ENCODE measurements at regions not wholly inside any gene's neighbourhood (a gene's known extent, or its start where the extent isn't known, plus 50 kb on each side); places are given as distances from the start of the nearest gene placed in this dataset.
"Not testable (repeated sequence)": the region's sequence is repeated elsewhere in the genome, so short reads cannot be mapped to it uniquely, and the experiment has no call there.

- H3K4me3 ChIP-seq (ENCODE audit: low read depth, low read length) = no peak overlapping the region
- peak; percentile 70 for TF ChIP-seq CTCF (IDR thresholded peaks at IDR 0.05; ENCODE audit: borderline replicate concordance, insufficient read depth, low read depth, low read length)
Observed at GRCh38 chr7:80018941-80019808, 115.5 kb upstream of the GNAI1 start.

DNA sequence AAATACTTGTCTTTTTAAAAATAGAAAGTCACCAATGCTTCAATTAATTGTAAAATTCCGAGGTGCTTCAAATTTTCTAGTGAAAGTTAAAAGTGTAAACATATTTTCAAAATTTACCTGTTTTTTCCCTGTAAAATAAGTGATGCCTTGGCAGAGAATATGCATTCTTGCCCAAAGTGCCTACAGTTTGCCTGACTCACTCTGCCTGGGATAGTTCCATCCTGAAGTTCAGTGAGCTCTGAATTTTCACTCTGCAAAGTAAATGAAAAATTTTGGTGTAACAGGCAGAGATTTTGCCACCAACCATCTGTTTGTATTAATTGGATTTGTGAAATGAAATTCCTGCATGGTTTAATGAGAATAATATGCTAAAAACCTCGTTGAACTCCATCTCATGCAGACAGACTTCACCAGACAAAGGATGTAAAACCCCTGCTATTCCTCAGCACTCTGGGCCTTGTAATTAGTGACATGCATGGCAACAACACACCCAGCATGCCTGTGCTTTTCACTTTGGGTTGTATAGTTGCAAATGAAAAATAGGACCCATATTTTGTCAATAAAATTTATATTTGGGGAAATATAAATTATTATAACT, 117.4 kb upstream of the GNAI1 start:
- no peak overlapping the region for H3K4me3 ChIP-seq (ENCODE audit: low read depth, low read length)
- no peak for TF ChIP-seq CTCF (IDR thresholded peaks at IDR 0.05; ENCODE audit: borderline replicate concordance, insufficient read depth, low read depth, low read length)

GRCh38 chr7:80014511-80014910, 120.1 kb upstream of the GNAI1 start:
- no peak overlapping the region for H3K4me3 ChIP-seq (ENCODE audit: low read depth, low read length)
- TF ChIP-seq CTCF (IDR thresholded peaks at IDR 0.05; ENCODE audit: borderline replicate concordance, insufficient read depth, low read depth, low read length) = no peak

GRCh38 chr7:80008039-80008438, 126.6 kb upstream of the GNAI1 start:
- H3K4me3 ChIP-seq (ENCODE audit: low read depth, low read length) = no peak overlapping the region
- TF ChIP-seq CTCF (IDR thresholded peaks at IDR 0.05; ENCODE audit: borderline replicate concordance, insufficient read depth, low read depth, low read length) = no peak

DNA sequence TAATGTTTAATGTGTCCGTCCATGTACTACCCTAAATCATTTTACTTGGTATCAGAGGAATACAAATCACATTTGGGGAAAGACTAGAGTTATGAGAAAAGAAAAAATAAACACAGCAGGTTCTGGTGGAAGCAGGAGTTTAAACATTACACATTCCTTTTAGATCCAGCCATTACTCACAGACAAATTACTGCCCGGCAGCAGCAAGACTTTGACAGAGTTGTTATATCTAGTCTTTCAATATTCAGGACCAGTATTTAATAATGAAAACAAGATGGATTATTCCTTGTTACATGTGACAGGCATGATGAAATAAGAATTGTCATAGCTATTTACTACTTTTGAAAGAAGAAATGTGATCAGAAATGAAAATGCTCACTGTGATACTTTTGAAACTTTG, 131.8 kb upstream of the GNAI1 start:
- TF ChIP-seq CTCF (IDR thresholded peaks at IDR 0.05; ENCODE audit: borderline replicate concordance, insufficient read depth, low read depth, low read length) = no peak
- no peak overlapping the region for H3K4me3 ChIP-seq (ENCODE audit: low read depth, low read length)

DNA sequence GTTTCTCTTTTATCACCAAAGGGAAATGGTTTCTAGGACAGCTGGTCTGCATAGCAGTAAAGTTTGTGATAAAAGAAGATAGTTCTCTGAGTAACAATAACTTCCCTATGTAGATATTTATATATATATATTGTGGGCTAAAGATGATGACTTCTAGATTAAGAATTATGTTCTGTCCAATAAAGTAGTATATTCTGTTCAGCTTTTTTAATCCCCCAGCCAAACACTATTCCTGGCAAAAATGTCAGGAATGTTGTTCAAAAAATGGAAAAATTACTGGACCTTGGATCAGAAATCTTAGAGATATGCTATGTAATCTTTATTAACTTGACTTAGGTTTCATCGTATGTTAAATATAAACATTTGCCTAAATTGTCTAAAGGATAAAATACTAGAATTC, 136.3 kb upstream of the GNAI1 start:
- H3K4me3 ChIP-seq (ENCODE audit: low read depth, low read length) = no peak overlapping the region
- TF ChIP-seq CTCF (IDR thresholded peaks at IDR 0.05; ENCODE audit: borderline replicate concordance, insufficient read depth, low read depth, low read length) = no peak

DNA sequence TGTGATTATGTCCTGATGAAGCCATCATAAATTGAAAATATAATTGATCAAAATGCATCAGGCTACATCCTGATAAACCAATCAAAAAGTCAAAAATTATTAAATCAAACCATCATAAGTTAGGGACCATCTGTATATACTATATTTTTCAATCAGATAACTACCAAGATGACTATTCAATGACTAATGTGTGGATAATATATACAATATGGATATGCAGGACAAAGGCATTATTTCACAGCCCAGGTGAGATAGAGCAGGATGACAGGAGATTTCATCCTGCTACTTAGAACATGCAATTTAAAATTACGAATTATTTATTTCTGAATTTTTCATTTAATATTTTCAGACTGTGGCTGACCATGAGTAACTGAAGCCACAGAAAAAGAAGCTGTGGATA, 137.3 kb upstream of the GNAI1 start:
- no peak for TF ChIP-seq CTCF (IDR thresholded peaks at IDR 0.05; ENCODE audit: borderline replicate concordance, insufficient read depth, low read depth, low read length)
- no peak overlapping the region for H3K4me3 ChIP-seq (ENCODE audit: low read depth, low read length)

DNA sequence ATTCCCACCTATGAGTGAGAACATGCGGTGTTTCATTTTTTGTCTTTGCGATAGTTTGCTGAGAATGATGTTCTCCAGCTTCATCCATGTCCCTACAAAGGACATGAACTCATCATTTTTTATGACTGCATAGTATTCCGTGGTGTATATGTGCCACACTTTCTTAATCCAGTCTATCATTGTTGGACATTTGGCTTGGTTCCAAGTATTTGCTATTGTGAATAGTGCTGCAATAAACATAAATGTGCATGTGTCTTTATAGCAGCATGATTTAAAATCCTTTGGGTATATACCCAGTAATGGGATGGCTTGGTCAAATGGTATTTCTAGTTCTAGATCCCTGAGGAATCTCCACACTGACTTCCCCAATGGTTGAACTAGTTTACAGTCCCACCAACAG, 138.9 kb upstream of the GNAI1 start:
- not testable (repeated sequence) for H3K4me3 ChIP-seq (ENCODE audit: low read depth, low read length)
